Globus pallidus (tissue), 1 donor: ENCODE measurements at regions not wholly inside any gene's neighbourhood (a gene's known extent, or its start where the extent isn't known, plus 50 kb on each side); places are given as distances from the start of the nearest gene placed in this dataset.

Source experiments
- DNase-seq: peaks from one replicate; pipeline ENCODE4 v3.0.0-alpha.2; 2015; ENCODE audit warnings: low spot score

- DNase-seq = no peak
These were observed 75.6 kb upstream of the NAALADL2 start for GRCh38 chr3:174783502-174783901.

- no peak for DNase-seq
These were observed 74.8 kb upstream of the NAALADL2 start for GRCh38 chr3:174784206-174784934.

GRCh38 chr3:174786825-174787224, 72.3 kb upstream of the NAALADL2 start:
- no peak for DNase-seq

- DNase-seq = no peak
These were observed 68.0 kb upstream of the NAALADL2 start for GRCh38 chr3:174791161-174791560.

GRCh38 chr3:174792864-174793263, 66.3 kb upstream of the NAALADL2 start:
- DNase-seq = no peak
